ENCODE measurements at regions not wholly inside any gene's neighbourhood (a gene's known extent, or its start where the extent isn't known, plus 50 kb on each side); places are given as distances from the start of the nearest gene placed in this dataset.

- TF ChIP-seq CTCF (IDR thresholded peaks at IDR 0.05) = no peak
- no peak for TF ChIP-seq ZFX (IDR thresholded peaks at IDR 0.05; ENCODE audit: borderline replicate concordance)
- H3K27ac ChIP-seq = no peak overlapping the region
Measured at GRCh38 chr19:32252333-32252669, 93.1 kb upstream of the ZNF507 start.

GRCh38 chr19:32253683-32254508 is 91.5 kb upstream of the ZNF507 start:
- TF ChIP-seq CTCF (IDR thresholded peaks at IDR 0.05) (no peak), ZFX (IDR thresholded peaks at IDR 0.05; ENCODE audit: borderline replicate concordance) (no peak)
- no peak overlapping the region for H3K27ac ChIP-seq

GRCh38 chr19:32254509-32254890 is 90.9 kb upstream of the ZNF507 start:
- TF ChIP-seq ZFX (IDR thresholded peaks at IDR 0.05; ENCODE audit: borderline replicate concordance) (no peak), CTCF (IDR thresholded peaks at IDR 0.05) (no peak)
- no peak overlapping the region for H3K27ac ChIP-seq

GRCh38 chr19:32255536-32256295 is 89.7 kb upstream of the ZNF507 start:
- H3K27ac ChIP-seq = no peak overlapping the region
- TF ChIP-seq ZFX (IDR thresholded peaks at IDR 0.05; ENCODE audit: borderline replicate concordance) = no peak
- TF ChIP-seq CTCF (IDR thresholded peaks at IDR 0.05) = no peak

- no peak overlapping the region for H3K27ac ChIP-seq
- TF ChIP-seq ZFX (IDR thresholded peaks at IDR 0.05; ENCODE audit: borderline replicate concordance) = no peak
- TF ChIP-seq CTCF (IDR thresholded peaks at IDR 0.05) = no peak
Measured at GRCh38 chr19:32256341-32256975, 89.0 kb upstream of the ZNF507 start.

- no peak overlapping the region for H3K27ac ChIP-seq
- no peak for TF ChIP-seq CTCF (IDR thresholded peaks at IDR 0.05)
- no peak for TF ChIP-seq ZFX (IDR thresholded peaks at IDR 0.05; ENCODE audit: borderline replicate concordance)
Measured at GRCh38 chr19:32257326-32258073, 87.9 kb upstream of the ZNF507 start.
